NCI-H774 (cell line): ENCODE measurements at regions not wholly inside any gene's neighbourhood (a gene's known extent, or its start where the extent isn't known, plus 50 kb on each side); places are given as distances from the start of the nearest gene placed in this dataset.

ENCODE experiments used
- DNase-seq: peaks from one replicate; lab custom pipeline; 2025; lab: John Stamatoyannopoulos, UW

DNA sequence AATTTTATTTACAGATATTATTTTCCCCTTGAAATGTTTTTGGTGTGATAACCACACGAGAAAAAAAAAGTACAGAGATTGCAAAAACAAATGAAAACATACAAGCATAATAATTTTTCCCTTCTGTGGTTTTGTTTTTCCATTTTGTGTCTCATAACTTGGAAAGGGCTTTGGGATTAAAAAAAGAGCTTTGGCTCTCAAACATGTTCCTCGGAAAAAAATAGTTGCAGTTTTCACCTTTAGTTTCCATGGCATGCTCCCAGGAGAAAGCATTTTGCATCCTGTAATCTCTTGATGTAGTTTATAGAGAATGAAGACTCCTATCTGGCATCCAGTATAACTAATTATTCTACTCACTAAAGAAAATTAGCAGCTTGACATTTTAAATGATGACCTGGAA is 362.1 kb upstream of the PDGFD start:
- DNase-seq = no peak

DNA sequence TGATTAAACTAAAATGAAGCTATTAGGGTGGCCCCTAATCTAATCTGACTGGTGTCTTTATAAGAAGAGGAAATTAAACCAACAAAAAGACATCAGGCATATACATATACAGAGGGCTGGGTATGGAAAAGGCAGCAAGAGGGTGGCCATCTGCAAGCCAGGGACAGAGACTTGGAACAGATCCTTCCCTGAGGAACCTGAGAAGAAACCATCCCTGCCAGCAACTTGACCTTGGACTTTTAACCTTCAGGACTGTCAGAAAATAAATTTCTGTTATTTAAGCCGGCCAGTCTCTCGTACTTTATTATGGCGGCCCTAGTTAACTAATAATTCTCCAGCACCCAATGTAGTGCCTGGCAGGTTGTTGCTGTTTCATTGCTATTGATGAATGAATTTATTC is 361.5 kb upstream of the PDGFD start:
- DNase-seq = no peak

DNA sequence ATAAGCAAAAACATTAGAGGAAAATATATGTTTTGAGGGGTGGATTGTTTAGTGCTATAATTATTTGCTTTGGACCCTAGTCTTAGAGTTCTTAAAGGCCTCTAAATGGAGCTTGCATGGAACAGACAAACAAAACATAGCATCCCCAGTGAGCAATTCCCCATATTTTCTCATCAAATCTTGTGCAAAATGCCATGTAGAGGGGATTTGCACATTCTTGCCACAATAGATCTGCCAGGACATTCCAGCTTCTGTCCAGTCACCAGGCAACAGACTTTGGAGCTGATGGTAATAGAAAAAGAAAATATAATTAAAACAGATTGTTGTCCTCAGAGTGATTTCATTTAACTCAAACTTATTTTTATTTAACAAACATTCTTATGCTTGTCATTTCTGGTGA is 360.3 kb upstream of the PDGFD start:
- DNase-seq = no peak

DNA sequence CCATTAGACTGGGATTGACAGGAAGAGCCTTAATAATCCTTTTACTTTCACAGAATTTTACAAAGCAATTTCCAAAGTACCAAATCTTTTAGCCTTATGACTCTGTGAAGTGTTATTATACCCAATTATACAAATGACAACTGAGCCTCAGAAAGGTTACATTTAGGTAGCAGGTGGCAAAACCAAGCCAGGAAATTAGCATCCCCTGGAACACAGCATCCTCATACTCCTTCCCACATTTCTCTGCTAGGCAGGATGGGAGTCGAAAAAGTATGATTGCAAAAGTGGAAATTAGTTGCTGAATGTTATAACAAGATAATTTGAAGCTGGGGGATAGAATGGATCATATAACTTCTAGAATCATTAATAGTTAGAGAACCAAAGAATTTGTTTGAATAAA is 359.7 kb upstream of the PDGFD start:
- DNase-seq = no peak

DNA sequence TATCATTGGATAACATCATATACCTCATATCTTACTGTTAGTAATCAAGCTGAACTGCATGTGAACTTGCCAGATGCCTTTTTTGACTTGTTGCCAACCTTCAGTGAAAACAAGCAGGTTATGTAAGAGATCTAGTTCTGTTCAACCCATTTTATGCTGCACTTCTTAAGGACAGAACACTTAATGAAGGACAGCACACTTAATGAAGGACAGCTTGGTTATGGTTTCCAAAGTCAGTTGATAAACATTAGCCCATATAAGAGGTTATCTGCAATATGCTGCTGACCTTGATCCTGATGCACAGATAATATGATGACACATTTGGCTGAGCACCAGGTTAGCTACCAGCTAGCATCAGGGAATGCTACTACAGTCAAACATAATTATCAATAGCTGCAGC is 358.7 kb upstream of the PDGFD start:
- DNase-seq = peak; percentile 60

DNA sequence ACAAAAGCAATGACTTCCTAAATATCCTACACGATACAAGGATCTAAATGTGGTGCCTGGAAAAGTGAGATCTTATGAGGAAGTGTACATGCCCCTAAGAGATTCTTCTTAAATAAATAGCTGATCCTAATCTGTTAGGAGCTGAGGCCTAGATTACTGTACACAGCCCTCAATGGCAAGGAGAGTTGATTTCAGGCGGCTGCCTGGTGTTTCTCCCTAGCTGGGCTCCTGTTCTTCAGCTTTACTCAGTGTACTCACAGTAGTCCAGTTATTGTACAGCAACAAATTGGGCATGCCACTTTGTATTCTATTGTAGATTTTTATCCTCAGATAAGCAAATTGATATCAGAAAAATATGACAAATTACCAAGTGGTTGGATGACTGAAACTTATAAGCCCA is 358.2 kb upstream of the PDGFD start:
- no peak for DNase-seq

DNA sequence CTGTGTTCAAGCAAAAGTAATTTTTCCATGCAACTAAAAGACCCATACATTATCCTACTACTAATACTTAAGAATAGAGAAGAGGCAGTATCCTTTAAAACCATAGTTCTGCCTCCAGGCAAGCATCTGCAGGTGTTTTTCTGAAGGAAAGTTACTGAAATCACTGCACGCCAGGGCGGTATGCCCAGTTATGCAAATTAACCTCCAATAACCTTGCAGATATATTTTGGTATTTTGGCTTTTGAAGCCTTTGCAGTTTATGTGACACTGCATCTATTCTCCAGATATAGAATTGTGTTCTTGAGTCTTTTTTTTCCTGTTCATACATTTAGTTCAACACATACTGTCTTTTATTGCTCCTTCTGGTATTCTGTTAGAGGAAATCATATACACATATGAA is 346.2 kb upstream of the PDGFD start:
- no peak for DNase-seq

DNA sequence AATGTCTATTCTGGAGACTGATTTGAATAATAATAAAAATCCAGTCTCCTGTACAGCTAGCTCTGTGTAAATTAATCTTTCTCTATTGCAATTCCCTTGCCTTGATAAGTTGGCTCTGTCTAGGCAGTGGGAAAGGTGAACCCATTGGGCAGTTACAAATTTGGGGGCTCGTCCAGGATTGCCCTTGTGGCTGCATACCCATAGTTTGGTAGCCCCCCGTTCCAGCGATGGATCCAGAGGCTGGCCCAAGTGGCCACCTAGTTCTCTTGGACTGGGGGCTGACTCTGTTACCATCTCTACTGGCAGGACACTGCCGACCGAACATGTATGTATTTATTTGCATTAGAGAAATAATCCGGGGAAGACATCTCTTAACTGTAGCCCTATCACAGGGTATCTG is 326.2 kb upstream of the PDGFD start:
- no peak for DNase-seq

DNA sequence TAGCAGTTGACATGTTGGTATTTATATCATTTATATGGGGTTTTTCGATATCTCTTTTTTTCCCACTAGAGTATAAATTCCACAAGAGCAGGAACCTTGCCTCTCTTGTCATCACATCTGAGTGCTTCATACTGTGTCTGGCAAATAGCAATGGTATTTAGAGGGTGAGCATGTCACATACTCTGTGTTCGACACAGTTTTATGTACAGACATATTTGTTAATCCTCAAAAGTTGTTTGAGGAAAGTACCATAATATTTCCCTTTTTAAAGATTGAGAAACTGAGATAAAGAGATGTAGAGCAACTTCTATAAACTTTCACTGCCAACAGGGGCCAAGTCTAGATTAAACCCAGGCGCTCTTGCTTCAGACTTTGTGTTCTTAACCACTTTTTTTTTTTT is 324.6 kb upstream of the PDGFD start:
- DNase-seq = no peak

DNA sequence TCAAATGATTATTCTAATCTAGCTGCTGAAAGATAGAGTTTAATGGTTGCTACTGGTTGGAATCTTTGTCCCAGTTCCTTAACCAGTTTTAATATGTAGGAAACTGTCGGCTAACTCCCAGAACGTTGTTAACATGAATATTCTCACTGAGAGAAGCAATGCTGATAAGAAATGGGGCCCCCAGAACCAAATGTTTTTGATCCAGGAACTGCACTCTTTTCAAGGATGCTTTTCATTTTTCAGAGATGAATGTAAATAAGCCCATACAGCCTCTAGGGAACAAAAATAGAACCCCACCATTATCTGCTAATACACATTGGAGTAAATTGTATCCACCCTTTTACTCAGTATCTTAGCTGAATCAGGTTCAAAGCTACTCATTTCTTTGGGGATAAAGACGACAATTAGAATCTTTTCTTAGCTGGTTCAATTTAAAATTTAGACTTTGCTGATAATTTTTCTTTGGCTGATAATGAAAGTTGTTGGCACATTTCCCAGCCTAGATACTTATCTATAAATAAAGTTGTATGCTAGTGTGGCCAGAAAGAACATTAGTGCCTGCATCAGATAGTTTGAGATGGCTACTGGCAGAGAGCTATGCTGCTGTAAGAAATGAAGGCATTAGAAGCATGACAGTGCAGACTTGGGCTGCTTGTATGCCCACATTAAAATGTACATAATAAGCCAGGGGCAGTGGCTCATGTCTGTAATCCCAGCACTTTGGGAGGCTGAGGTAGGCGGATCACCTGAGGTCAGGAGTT is 323.3 kb upstream of the PDGFD start:
- no peak for DNase-seq

DNA sequence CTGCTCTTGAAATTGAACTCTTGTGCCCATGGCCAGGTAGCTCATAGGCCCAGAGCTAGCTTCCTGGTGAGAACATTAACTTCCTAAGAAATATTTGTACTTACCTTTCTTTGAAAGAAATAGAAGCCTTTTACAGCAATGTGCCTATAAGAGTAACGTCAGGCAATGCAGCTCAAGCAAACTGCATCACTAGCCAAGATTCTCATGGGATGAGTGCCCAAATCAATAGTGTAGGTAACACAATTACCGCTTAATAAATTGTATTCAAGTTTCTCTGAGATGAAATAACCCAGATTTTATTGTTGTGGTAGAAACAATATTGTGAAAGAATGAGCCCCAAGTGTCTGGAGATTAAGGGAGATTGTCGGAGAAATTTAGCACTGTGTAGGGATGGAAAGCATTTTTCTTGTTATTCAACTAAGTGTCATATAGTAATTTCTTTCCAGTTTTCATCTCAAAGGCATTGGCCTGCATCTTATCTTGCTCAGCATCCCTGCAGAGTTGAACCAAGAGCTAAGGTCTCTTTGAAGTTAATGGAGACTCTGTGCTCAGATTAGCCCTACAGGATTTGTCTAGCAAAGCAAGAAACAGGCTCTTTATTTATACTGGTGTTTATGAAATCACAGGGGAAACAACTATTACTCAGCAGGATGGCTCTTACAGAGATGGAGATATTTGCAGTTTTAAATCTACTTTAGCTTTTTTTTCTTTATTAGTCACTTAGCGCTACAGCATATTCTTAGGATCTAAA is 321.0 kb upstream of the PDGFD start:
- DNase-seq = no peak

DNA sequence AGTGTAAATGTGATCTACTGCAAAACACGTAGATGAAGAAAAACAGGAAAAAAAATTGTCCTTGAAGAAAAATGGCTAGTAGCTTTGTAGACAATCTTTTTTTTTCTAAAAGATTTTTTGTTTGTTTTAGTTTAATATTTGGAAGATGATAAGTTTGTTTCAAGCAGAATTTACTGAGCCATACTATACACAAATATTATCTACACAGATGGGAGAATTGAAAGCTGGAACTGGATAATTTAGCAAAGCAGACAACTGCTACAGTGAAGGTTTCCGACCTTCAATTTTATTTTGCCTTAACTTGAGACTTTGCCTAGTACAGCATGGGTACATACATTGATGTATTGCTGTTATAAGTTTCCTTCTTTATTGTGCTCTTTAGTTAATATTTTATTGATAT is 313.0 kb upstream of the PDGFD start:
- DNase-seq = no peak

DNA sequence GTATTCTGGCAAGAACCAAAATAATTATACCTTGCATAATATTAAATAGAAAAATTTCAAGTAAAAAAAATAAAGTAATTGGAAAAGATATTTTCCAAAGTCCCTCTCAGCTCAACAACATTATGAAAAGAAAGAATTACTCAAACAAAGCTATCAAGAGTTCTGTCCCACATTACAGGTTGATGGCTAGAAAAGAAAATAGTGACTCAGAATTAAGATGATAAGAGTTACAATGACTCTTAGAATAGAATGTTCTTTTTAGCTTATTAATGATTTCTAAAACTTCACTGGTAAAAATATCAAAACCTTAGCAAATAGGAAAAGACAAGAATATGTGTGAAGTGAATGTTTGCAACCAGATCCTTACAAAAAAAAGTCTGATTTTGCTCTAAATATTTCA is 312.5 kb upstream of the PDGFD start:
- no peak for DNase-seq

DNA sequence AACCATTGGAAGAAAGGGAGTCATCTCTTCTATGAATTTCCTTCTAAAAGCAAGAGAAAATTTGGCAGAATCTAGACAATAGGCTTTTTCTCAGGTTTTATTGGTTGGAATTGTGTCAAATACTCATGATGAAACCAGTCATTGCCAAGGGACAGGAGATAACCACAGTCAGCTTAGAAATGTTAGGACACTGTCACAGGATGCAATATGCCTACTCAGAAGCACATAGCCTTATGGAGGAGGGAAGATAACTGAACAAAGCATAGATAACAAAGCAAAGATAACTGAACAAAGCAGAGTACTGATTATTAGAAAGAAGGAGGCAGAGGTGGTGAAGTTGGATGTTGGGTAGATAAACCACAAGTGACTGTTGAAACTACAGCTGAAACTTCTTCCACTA is 303.5 kb upstream of the PDGFD start:
- DNase-seq = no peak

DNA sequence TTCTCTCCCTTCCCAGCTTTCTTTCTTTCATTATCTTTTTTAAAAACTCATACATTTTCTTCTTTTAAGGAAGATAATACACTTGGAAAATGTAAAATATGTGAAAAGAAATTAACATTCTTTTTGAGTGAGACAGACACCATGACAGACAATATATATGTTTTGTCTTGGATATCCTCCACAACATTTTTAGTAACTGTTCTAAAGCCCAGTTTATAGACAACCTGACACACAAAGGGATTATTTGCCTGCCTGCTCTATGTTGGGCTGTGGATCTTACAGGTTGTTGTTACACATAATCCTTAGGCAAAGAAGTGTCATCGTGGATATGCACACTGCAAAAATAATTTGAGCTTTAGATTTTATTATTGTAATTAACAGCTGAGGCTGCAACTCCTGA is 301.4 kb upstream of the PDGFD start:
- no peak for DNase-seq

DNA sequence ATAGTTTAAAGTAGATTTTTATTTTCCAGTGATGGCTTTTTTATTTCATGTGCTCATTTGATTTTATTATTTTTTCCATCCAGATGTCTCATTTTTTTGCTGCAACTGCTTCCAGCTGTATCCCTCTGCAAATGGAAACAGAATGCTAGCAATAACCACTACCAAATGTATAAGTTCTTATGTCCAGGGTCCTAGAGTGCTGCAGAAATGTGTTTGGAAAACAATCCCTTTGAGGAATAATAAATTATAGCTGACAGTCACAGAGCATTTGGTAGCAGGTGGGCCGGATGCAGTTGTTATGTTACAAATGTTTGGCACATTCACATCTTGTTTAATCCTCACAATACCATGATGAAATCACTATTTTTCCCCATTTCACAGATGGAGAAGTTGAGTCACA is 300.7 kb upstream of the PDGFD start:
- no peak for DNase-seq

DNA sequence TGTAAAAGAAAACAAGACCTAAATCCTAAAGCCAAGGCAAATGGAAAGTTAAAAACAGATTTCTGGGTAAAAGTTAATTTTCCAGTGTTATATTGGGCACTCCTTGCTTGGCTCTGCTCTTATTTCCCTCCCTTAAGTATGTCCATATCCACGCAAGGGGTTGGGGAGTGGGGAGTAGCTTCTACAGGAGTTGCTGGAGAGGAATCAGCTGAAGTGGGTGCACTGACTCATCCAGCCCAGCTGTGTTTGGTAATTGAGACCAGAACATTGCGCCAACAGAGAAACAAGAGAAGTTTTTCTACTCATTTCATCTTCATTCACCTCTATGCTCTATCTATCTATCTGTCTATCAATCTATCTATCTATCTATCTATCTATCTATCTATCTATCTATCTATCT is 298.4 kb upstream of the PDGFD start:
- no peak for DNase-seq

DNA sequence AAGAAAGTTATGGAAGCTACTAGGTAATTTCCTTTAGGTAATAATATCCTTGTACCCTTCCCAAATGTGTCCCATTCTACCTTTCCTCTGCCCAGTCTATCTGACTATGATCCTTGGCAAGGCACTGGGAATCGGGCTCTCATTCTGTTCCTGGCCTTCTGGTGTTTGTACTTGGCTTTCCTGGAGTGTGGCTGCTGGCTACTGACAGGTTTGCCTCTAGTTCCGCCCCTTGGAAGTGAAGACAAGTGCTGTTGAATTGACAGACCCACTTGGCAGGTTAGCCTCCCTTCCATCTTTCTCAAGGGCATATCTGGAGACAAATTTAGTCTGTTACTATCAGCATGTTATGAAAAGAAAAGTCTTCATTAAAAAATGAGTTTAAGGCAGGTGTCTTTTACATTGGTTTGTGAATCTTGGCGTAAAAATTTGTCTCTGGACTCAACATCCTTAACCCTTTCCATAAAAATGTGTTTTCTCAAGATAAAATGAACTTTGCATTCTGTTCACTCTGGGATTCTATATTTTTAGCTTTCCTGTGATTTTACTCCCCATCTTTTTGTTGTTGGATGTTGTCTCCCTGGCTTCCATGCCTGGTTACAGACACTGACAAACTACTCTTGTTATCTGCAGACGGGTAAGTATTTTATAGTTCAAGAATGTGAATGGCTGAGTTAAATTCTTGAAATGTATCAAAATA is 287.4 kb upstream of the PDGFD start:
- no peak for DNase-seq

DNA sequence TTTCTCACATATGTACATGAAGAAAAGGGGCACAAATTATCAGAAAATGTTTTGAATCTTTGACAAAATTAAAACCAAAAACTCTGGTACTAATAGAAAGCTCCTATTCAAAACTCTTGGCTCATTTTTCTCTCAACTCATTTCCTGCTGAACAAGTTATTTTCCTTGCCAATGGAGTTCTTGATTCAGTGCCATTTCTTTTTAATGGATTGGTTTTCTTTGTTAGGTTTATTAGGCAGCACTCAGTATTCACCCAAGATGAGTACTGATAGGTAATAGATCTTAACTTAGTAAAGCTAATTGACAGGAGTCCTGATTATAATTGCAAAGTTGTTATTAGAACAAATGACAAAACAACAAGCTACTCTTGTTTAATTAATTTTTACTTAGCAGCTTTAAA is 279.4 kb upstream of the PDGFD start:
- DNase-seq = no peak

DNA sequence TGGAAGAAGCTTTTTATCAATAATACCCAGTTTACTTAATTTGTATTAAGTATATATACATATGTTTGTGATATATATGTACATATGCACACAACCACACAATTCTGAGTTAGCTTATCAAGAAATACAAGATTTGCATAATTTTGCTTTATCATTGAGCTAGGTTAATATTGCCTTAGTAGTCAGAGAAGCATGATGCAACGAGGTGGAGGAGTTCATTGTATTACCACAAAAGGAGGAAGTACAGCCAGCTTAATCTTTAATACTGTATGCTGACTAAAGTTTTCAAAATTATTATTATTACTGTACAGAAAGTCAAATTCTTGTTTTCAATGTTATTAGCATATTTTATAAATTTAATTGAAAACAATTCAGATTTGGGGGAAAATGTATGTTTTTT is 278.4 kb upstream of the PDGFD start:
- no peak for DNase-seq

DNA sequence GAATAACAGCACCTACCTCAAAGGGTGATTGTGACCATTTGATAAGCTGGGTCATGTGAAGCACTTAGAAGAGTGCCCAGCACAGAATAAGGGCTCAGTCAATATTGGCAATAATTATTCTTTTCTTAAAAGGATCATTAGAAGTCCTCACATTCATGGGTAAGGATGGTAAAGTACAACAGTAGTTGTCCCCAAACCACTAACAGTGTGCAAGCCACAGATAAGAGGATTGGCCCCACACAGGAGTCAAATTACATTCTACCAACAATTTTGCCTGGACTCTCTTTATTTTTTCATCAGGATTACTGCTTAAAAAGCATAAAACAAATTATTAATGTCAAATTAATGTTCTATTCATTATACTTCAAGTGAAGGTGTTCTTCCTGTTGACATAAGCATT is 271.5 kb upstream of the PDGFD start:
- DNase-seq = no peak

DNA sequence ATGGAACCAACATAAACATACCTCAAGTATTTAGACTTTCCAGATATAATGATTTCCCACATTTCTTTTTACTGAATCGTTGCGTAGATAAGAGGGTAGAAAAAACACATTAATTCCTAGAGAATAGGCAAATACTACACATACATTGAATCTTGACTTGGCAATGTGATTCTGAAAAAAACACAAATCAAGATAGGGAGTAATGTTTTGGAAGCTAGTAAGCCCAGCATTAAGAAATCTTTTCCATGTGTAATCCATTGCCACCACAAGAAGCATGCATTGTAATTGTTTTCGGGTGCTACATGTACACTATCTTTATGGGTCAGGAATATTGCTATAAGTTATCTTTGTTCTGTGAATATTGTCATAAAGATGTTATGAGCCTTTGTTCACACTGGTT is 269.8 kb upstream of the PDGFD start:
- no peak for DNase-seq

DNA sequence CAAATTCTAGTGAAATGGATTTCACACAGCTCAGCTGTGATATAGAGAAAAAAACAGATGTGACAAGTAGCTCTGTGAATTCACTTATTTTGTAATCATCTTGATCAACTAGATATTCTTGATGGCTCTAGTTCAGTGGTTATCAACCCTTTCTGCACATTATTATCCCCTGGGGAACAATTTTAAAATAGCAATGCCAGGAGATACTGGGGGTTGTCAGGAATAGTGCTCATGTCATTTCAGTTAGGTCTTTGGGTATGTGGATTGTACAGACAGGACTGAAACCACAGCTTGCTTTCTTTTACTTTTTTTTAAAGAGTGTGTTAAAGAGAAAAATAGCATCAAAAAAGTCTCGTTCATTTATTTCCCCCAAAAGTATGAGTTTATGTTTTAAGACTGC is 269.0 kb upstream of the PDGFD start:
- no peak for DNase-seq
